GM12892 (cell line): ENCODE measurements at regions not wholly inside any gene's neighbourhood (a gene's known extent, or its start where the extent isn't known, plus 50 kb on each side); places are given as distances from the start of the nearest gene placed in this dataset.

ENCODE experiments used
- POLR2A ChIP-seq: IDR thresholded peaks from 2 replicates; pipeline ENCODE4 v1.6.1; 2011; ENCODE audit warnings: low read depth, low read length, control low read depth
- POLR2AphosphoS5 ChIP-seq: IDR thresholded peaks from 2 replicates; pipeline ENCODE4 v1.6.1; 2011; ENCODE audit warnings: low read depth, low read length, control low read depth
- TAF1 ChIP-seq: IDR thresholded peaks from 2 replicates; pipeline ENCODE4 v1.6.1; 2011; ENCODE audit warnings: low read depth, mild to moderate bottlenecking, control low read depth, low read length, borderline replicate concordance

- TF ChIP-seq POLR2A = no peak
- TF ChIP-seq POLR2AphosphoS5 = no peak
- no peak for TF ChIP-seq TAF1
Measured at GRCh38 chr7:155147624-155148023, 77.5 kb downstream of the HTR5A start.
